NOMO-1 treated with DMSO at 0.1 percent for 48 hours (cell line): ENCODE measurements at regions not wholly inside any gene's neighbourhood (a gene's known extent, or its start where the extent isn't known, plus 50 kb on each side); places are given as distances from the start of the nearest gene placed in this dataset.
A peak's percentile ranks its signal among the peaks of the same experiment; 100 is the strongest.
"Not testable (repeated sequence)": the region's sequence is repeated elsewhere in the genome, so short reads cannot be mapped to it uniquely, and the experiment has no call there.

Experiments used
- DNase-seq: peaks from one replicate; lab custom pipeline; 2025; ENCODE audit not compliant: unreplicated experiment; lab: John Stamatoyannopoulos, UW

GRCh38 chr21:38916214-38916964 lies 110.7 kb downstream of the ETS2 start:
- DNase-seq, result no peak

- DNase-seq, result no peak
Measured at GRCh38 chr21:38915546-38915945, 109.8 kb downstream of the ETS2 start.

- DNase-seq, result no peak
Measured at GRCh38 chr21:38914528-38915293, 109.0 kb downstream of the ETS2 start.

- no peak for DNase-seq
Measured at GRCh38 chr21:38913893-38914527, 108.3 kb downstream of the ETS2 start.

- DNase-seq, result no peak
Measured at GRCh38 chr21:38913120-38913892, 107.6 kb downstream of the ETS2 start.

GRCh38 chr21:38912789-38913119 lies 107.0 kb downstream of the ETS2 start:
- DNase-seq, result no peak

- DNase-seq, result no peak
Measured at GRCh38 chr21:38912102-38912629, 106.4 kb downstream of the ETS2 start.

GRCh38 chr21:38911484-38912101 lies 105.9 kb downstream of the ETS2 start:
- no peak for DNase-seq

- no peak for DNase-seq
Measured at GRCh38 chr21:38910390-38911067, 104.8 kb downstream of the ETS2 start.

GRCh38 chr21:38909929-38910328 lies 104.2 kb downstream of the ETS2 start:
- DNase-seq, result no peak

- DNase-seq, result no peak
Measured at GRCh38 chr21:38909109-38909508, 103.4 kb downstream of the ETS2 start.

- DNase-seq, result no peak
Measured at GRCh38 chr21:38908537-38908936, 102.8 kb downstream of the ETS2 start.

- DNase-seq, result no peak
Measured at GRCh38 chr21:38905752-38906151, 100.0 kb downstream of the ETS2 start.

GRCh38 chr21:38905328-38905727 lies 99.6 kb downstream of the ETS2 start:
- DNase-seq, result no peak

- DNase-seq, result no peak
Measured at GRCh38 chr21:38903690-38904139, 98.0 kb downstream of the ETS2 start.

- peak; percentile 9 for DNase-seq
Measured at GRCh38 chr21:38902608-38903445, 97.1 kb downstream of the ETS2 start.

GRCh38 chr21:38900499-38900898 lies 94.8 kb downstream of the ETS2 start:
- DNase-seq, result no peak

- not testable (repeated sequence) for DNase-seq
Measured at GRCh38 chr21:38899985-38900384, 94.3 kb downstream of the ETS2 start.
